ENCODE measurements at regions not wholly inside any gene's neighbourhood (a gene's known extent, or its start where the extent isn't known, plus 50 kb on each side); places are given as distances from the start of the nearest gene placed in this dataset.

DNA sequence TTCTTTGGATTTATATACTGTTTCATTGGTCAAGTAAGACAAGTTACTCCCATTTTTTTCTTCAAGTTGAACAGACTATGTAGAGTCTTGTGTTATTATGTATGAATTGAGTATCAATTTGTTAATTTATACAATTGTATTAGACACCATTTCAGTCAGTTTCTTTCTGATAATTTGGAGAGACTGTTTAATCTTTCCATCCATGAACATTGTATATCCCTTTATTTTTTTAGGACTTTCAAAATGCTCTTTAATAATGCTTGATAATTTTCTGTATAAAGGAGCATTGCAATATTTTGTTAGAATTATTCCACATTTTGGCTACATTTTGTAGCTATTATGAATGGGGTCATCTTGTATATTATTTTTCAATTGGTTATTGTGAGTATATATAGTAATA is 69.1 kb upstream of the PJA2 start:
- no peak for TF ChIP-seq POLR2A (IDR thresholded peaks at IDR 0.05; ENCODE audit: low read depth, low read length)
- no peak for TF ChIP-seq SPI1 (IDR thresholded peaks at IDR 0.05; ENCODE audit: low read depth, low read length)
- no peak for TF ChIP-seq PAX5 (IDR thresholded peaks at IDR 0.05; ENCODE audit: insufficient read depth, low read length, severe bottlenecking)
